ENCODE measurements at regions not wholly inside any gene's neighbourhood (a gene's known extent, or its start where the extent isn't known, plus 50 kb on each side); places are given as distances from the start of the nearest gene placed in this dataset.
"Not testable (repeated sequence)": the region's sequence is repeated elsewhere in the genome, so short reads cannot be mapped to it uniquely, and the experiment has no call there.

DNA sequence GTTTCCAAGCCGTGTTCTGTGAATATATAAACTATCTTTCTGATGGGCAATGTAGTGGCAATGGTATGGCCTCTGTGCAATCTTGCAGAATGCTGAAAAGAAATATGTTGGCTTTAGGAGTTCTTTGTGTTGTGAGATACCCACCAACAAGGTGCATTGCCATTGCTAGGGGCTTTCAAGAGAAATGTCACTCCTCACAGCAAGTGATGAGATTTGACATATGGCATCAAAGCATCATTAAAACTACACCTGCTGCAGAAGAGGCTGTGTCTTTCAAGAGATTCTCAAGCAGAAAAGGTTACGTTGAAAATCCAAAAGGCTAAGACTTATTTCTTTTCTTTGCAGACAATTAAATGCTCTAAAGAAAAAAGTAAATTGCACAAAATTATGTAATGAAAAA is 1110.8 kb downstream of the CBLN2 start:
- no peak overlapping the region for H3K27ac ChIP-seq
- DNase-seq (ENCODE audit: low read depth, low spot score): no peak

DNA sequence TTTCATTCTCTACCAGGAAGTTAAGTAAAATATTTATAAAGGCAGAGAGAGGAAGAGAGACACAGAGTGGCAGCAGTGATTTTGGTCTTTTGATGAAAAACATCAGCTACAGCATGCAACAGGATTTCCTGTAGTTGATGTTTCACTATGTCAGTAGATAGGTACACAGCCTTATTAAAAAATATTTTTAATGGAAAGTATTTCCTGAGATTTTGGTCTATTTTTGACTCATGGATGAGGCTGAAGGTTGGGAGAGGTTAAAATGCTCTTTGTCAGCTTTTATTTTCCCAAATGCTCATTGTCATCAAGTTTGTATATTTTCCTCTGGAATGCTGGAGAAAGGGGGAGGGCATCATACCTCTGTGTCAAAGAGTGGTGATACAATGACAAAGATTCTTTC is 1112.5 kb downstream of the CBLN2 start:
- no peak overlapping the region for H3K27ac ChIP-seq
- DNase-seq (ENCODE audit: low read depth, low spot score): no peak

DNA sequence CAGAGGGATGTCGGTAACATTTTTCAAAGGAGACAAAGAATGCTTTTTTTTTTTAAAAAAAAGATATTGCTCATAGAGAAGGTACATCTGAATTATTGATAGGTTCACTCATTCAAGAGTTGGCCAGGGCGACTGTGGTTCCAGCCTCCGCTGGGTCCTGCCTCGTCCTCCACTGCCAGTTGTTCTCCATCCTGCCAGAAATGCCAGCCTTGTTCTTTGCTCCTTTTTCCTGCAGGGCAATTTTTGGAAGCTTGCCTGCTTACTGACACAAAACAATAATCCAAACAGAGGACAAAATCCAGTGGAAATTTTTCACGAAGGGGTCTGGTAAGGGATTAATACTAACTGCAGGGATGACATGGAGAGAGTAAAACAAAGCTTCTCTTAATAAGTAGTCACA is 1113.0 kb downstream of the CBLN2 start:
- DNase-seq (ENCODE audit: low read depth, low spot score): no peak
- H3K27ac ChIP-seq: no peak overlapping the region

DNA sequence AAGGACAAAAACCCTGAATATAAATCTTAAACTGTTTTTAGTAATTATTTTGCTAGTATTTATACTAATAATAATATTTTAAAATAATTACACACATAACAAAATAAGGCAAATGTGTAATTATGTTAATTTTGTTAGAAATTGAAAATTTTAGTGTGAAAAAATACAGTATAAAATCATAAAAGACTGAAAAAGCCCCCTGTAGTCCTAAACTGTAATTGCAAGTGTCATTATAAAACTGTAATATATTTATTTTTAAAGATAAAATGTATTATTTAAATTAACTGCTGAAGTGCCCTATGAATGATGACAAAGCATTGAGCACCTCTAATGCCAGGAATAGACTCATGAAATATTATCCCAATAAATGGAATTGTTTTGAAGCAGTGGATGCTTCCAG is 1117.7 kb downstream of the CBLN2 start:
- H3K27ac ChIP-seq: no peak overlapping the region
- no peak for DNase-seq (ENCODE audit: low read depth, low spot score)

DNA sequence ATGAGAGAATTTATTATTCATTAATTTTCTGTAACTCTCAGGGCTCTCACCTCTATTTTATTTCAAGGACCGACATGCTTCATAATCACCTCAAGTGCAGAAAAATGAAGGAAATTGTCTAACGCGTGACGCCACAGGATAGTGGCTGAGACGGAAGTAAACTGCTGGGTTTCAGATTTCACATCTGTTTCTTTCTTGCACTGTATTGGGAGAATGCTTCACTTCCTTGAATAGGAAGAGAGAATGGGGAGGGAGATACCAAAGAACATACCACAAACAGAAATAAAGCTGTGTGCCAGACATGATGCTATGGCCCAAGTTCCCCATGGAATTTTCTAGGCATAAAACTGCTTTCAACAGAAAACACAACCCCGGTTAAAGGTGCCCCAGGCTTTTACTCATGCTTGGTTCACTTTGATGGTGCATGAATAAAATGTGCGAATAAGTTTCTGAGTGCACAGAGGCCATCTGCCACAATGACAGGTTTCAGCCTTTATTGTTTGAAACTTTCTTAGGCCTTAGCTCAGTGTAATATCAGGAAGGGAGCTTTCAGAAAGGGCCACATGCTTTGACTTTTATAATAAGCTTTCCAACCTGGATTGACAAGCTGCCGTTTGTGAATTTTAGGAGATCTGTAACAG is 1116.4 kb downstream of the SOCS6 start:
- DNase-seq (ENCODE audit: low read depth, low spot score): no peak
- no peak overlapping the region for H3K27ac ChIP-seq

DNA sequence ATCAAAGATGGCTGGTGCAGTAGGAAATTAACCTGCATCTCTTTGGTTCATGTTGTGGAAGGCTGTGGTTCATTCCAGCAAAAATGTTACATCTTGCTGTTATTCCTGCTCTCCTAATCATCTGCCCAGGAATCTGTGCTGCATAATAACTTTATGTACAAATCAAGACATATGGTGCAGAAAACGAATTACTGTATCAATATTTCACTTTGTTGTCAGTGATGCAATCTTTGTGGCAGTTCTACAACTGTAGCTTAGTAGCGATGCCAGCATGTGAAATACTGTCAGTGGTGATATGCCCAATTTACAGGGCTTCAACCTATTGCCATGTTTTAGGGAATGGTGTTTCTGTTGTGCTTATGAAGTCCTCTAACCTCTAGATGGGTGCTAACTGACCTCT is 1114.7 kb downstream of the SOCS6 start:
- no peak for DNase-seq (ENCODE audit: low read depth, low spot score)
- H3K27ac ChIP-seq: no peak overlapping the region

DNA sequence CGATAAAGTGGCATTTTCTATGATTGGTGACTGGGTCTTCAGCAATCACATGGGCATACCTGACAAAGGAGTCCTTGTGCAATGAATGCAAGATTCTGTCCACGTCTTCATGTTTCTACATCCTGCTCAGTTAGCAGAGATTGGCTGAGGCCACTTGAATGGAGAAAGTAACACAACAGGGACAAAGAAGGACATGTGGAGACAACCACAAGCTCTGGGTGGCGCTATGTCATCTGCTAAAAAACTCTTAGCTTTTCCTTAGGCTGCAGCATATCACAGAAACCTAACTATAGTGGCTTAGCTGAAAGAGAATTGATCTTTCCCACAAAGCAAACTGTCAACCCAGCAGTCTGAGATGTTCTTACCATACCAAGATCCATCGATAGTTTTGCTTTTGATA is 1109.7 kb downstream of the SOCS6 start:
- no peak for DNase-seq (ENCODE audit: low read depth, low spot score)
- H3K27ac ChIP-seq: no peak overlapping the region

DNA sequence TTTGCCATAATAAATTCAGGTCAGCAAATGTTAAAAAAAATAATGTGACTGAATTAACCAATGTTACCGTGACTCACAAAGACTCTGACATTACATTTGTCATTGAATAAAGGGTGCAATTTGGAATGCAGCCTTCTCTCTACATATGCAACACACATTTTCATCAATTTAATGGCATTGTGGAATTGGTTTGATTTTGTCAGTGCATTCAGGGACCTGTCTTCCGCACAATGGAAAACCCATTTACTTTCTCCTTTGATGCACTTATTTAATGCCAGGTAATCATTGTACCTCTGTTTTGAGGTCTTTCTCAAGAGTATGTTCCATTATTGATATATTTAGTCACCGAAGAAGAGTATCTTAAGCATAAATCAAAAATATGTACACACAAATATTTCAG is 1099.3 kb downstream of the SOCS6 start:
- DNase-seq (ENCODE audit: low read depth, low spot score): no peak
- H3K27ac ChIP-seq: no peak overlapping the region

DNA sequence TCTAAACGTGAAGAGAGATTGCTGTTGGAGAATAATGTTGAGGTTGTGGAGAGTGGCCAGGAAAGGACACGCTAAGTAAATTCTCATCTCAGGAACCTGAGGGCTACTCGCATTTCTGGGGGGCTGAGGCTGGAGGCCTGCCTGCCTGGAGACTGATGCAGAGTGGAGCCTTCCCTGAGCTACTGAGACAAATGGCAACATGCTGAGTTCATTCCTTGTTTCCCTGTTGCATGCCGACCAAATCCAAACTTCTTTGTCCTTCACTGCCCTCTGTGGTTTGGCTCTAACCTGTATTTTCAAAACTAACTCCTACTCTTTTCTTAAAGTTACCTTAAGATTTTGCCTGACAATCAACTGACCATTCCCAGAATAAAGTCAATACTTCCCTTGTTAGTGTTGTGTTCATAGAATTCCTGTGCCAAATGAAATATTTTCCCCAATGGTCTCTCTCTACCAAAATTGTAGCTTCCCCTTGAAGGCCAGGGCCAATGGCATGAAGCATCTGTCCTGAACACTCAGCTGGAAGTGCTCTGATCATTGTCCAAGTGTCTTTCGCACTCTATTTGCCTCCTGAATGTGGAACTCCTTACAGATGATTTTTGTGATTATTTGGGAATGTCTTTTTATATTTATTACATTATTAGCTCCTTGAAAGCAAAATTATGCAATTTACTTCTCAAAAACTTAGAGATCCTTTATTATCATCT is 1085.6 kb downstream of the SOCS6 start:
- no peak for DNase-seq (ENCODE audit: low read depth, low spot score)
- no peak overlapping the region for H3K27ac ChIP-seq

DNA sequence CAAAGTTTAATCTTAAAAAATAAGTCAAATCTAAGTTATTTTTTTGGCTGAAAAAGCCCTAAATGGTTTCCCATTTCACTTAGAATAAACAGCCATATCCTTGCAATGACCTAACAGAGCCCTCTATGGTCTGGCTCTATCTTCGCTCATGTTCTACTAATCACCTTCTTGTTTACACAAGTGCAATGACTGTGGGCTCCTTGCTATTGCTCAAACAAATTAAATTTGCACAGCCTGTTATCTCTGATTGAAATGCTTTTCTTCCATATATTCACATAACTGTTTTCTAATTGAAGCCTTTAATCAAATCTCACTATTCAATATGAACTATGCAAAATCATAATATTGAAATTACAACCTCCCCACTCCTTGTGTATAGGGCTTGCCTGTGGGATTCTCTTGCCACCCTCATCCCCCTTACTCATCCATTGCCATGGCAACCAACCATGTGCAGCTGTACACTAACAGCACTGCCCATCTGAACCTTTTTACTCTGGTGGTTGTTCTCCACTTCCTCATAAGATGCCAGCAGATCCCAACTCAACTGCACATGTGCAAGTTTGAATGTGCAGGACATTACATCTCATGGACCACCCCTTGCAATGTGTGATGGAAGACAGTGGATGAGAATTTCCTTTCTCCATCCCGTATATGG is 1083.2 kb downstream of the SOCS6 start:
- H3K27ac ChIP-seq: no peak overlapping the region
- DNase-seq (ENCODE audit: low read depth, low spot score): no peak

DNA sequence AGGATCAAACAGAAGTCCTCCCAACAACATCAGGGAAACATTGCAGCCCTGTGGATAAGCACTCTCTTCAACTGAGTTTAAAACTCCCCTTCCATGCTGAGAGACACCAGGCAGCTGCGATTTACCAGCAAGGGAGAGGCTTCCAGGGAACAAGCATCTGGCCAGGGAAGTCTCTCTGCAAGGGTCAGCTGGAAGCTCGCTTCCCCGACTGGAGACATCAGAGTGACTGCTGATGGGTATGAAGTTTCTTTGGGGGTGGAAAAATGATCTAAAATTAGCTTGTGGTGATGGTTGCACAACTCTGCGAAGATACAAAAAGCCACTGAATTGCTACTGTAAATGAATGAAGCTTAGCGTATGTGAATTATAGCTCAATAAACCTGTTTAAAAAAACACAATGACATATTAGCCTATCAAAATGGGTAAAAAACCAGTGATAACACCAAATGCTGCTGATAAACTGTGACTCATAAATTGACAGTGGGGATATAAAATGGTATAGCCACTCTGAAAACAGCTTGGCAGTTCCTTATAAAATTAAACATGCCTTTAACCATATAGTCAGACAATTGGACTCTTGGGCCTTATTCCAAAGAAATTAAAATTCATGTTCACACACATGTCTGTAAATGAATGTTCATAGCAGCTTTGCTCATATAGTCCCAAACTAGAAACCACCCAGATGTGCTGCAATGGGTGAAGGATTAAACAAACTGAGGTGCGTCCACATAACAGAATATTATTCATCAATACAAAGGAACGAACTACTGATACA is 1082.0 kb downstream of the SOCS6 start:
- DNase-seq (ENCODE audit: low read depth, low spot score): no peak
- H3K27ac ChIP-seq: no peak overlapping the region

DNA sequence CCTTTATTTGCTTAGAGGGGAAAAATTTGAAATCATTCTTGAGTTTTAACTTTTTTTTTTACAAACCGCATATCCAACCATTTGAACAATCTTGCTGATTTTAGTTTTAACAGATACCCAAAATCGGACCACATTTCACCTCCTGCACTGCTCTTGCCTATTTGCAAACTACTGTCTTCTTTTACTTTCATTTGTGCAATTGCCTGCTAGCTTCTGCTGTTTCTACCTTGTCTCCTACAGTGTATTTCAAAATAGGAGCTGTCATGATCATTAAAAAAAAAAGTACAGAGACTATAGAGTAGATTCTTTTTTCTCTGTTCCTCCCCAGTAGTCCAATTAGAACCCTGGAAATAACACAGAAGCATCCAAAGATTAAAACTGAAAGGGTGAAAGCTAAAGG is 1081.2 kb downstream of the SOCS6 start:
- no peak for DNase-seq (ENCODE audit: low read depth, low spot score)
- H3K27ac ChIP-seq: no peak overlapping the region

DNA sequence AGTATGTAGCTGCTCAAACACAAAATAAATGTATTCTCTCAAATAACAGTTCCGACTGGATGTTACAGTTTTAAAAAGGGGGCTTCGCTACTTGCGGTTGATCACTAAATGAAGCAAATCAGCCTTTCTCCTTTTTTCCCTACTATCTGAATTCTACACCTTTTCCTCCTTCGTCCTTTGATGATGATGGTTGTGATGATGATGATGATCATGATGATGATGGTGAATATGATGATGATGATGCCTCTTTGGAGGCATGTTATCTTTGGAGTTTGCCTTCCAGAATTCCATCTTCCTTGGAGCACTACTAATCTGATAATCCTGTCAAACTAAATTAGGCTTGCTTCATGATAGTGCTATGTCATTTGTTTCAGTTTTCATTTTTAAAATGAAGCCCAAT is 1073.3 kb downstream of the SOCS6 start:
- H3K27ac ChIP-seq: no peak overlapping the region
- DNase-seq (ENCODE audit: low read depth, low spot score): no peak

DNA sequence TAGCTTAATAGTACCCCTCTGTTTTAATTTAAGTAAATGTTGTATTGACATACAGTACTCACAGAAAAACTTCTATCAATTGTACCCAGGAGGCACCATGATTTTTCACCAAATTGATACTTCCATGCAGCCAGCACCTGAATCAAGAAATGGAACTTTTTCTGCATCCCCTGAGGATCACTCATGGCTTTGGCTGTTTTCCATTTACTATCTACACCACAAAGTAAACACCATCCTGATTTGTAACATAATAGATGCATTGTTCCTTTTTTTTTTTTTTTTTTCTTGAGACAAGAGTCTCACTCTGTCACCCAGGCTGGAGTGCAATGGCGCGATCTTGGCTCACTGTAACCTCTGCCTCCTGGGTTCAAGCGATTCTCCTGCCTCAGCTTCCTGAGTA is 1066.8 kb downstream of the SOCS6 start:
- not testable (repeated sequence) for DNase-seq (ENCODE audit: low read depth, low spot score); H3K27ac ChIP-seq

DNA sequence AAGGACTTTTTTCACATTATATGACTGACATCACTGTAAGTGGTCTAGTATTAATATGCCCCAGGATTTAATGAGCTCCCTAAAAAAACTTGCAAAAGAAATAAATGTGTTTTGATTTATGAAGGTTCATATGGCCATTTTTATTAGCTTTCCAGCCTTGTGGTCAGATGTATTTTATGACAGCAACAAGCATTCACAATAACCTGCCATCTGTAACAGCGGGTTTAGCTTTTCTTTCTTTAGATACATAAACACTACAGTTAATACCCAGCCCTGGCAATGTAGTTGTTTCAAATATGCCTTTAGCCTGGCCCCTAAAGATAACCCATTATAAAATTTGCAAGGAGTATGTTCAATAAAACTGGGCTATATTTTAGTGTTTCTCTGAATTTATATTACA is 1063.8 kb downstream of the SOCS6 start:
- DNase-seq (ENCODE audit: low read depth, low spot score): no peak
- no peak overlapping the region for H3K27ac ChIP-seq

DNA sequence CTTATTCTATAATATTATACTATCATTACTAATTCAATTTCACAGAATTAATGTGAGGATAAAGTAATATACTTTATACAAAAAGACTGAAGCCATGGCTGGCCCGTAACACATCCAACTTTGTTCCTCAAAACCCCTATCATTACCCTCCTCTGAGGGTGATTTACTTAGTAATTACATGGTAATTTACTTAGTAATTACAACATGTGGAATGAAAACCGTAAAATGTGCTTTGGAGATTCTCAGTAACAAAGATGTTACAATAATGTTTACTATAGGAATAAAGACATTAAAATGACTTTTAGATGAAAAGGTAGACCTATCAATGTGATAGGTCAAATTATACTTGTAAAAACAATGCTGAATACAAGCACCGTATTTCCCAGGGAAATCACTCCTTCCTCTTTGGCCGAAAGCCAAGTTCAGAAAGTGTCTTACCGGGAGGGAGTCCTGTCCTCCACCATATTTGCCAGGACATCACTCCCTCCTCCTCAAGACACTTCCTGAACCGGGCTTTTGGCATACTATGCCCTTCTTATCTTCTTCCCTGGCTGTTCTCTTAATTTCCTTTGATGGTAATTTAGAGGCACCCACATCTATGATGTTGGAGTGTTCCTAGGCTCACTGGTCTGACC is 1047.8 kb downstream of the SOCS6 start:
- DNase-seq (ENCODE audit: low read depth, low spot score): no peak
- no peak overlapping the region for H3K27ac ChIP-seq

DNA sequence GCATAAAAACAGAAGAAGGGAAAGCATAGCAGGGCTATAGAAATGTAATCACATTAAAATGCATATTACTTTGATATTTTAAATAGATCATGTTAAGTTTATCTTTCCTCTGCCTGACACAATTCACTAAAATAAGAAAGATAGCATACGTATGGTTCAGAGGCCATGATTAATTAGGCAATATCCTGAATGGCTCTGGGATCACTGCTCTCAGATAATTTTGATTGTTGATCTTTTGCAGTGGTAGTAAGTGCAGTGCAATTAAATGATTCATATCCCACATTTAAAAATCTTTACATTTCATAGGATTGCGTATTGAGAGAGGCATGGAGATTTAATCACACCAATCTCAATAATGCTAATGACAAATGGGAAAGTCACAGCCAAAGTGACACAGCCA is 1040.7 kb downstream of the SOCS6 start:
- no peak overlapping the region for H3K27ac ChIP-seq
- DNase-seq (ENCODE audit: low read depth, low spot score): no peak

DNA sequence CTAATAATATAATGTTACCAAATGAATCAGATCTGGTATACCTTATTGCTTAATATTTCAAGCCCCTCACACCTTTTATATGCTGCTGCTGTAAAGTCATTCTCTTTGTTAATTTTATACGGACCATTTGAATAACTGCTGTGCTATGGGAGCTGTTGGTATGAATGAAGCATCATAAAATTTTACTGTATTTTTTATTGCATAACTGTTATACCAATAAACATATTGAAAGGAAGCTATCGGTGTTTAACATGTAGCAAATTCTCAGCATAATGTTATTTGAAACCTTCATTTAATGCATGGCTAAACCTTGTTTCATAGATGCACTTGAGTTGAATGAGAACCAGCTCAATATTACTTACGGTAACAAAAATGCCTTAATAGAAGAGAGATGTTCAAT is 1040.3 kb downstream of the SOCS6 start:
- no peak overlapping the region for H3K27ac ChIP-seq
- DNase-seq (ENCODE audit: low read depth, low spot score): no peak

DNA sequence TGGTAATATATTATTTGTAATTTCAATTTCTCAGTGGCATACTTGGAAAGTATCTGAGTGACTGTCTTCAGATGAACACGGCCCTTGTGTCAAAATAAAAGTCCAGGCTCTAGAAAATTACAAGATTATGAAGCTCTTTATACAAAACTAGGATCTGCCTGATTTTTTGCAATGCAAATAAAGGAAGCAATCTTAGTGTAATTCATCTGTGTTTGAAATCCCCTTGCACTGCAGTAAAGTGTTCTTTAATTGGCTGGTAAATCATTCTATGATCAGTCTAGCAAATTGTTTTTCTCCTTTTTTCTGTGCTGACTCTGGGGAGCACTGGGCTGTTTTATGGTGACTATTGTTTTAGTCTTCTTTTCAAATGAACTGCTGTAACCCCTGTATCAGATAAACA is 1039.0 kb downstream of the SOCS6 start:
- DNase-seq (ENCODE audit: low read depth, low spot score): no peak
- H3K27ac ChIP-seq: no peak overlapping the region

DNA sequence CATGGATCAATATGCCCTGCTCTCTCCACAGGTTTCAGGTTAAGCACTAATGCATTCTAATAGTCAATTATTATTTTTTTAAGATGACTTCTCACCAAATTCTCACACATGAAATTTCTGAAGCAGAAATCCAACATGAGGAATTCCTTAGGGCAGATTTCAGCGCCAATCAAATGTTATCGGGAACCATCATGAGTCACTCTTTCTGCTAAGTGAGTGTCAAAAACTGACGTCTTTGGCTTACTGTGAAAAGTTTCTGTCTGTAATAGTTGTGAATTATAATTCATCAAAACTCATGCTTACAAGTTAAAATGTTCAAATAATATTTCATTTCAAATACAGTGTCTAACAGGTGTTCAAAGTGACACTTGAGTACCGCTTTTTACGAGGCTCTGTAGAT is 1038.6 kb downstream of the SOCS6 start:
- no peak overlapping the region for H3K27ac ChIP-seq
- DNase-seq (ENCODE audit: low read depth, low spot score): no peak

DNA sequence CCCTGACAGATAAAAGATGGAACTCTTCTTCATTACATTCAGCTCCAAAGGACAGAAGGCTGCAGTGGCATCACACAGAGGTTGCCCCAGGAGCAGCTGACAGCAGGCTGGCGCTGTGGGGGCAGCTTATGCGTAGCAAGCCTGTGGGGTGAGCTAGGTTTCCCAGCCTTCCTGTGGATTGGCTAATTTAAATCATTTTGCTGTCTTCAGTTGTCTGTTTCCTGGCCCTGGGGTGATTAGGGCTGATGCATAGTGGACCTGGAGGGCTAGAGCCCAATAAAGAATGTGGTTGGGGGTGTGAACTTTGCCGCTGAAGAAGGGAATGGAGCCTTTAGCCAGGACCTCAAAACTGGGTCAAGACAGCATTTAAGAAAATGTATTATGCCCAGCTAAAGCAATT is 1038.0 kb downstream of the SOCS6 start:
- DNase-seq (ENCODE audit: low read depth, low spot score): no peak
- no peak overlapping the region for H3K27ac ChIP-seq

Data from epithelial cell of prostate (primary cell).